Spleen (tissue), 11 donors: ENCODE measurements at regions not wholly inside any gene's neighbourhood (a gene's known extent, or its start where the extent isn't known, plus 50 kb on each side); places are given as distances from the start of the nearest gene placed in this dataset.

Experiments
- DNase-seq: peaks from one replicate; pipeline ENCODE4 v3.0.0-alpha.2; 2020
- H3K27ac ChIP-seq, 8 donors: fragments of 200-600 bp; sonication (generic) in 7 of 8; 1 replicate in 4 of 8; 2 replicates in 4 of 8; pipeline versions ENCODE4 v1.5.0 to v1.8.0; 2016 to 2021; ENCODE audit warnings: inconsistent platforms in 4 of 8, mild to moderate bottlenecking in 4 of 8, moderate library complexity in 1 of 8
- H3K27me3 ChIP-seq, 7 donors: fragments of 200-600 bp; sonication (generic) in 6 of 7; replicated peaks in 1 of 7; 1 replicate in 4 of 7; 2 replicates in 3 of 7; pipeline versions ENCODE4 v1.5.0 to v1.8.0; 2016 to 2021; ENCODE audit warnings: inconsistent platforms in 3 of 7, mild to moderate bottlenecking in 1 of 7
- H3K36me3 ChIP-seq, 6 donors: fragments of 200-600 bp; sonication (generic) in 5 of 6; 1 replicate in 4 of 6; 2 replicates in 2 of 6; pipeline versions ENCODE4 v1.5.0 to v1.8.0; 2016 to 2021; ENCODE audit warnings: inconsistent platforms in 2 of 6
- H3K4me1 ChIP-seq, 6 donors: fragments of 200-600 bp; sonication (generic) in 5 of 6; 1 replicate in 3 of 6; 2 replicates in 3 of 6; pipeline versions ENCODE4 v1.5.0 to v1.8.0; 2016 to 2021; ENCODE audit warnings: inconsistent platforms in 3 of 6
- H3K4me3 ChIP-seq, 8 donors: fragments of 200-600 bp; sonication (generic) in 7 of 8; 1 replicate in 4 of 8; 2 replicates in 4 of 8; pipeline versions ENCODE4 v1.5.0 to v1.8.0; 2016 to 2021; ENCODE audit warnings: inconsistent platforms in 4 of 8, mild to moderate bottlenecking in 4 of 8, moderate library complexity in 2 of 8
- H3K9me3 ChIP-seq, 8 donors: fragments of 200-600 bp; sonication (generic) in 7 of 8; 1 replicate in 4 of 8; 2 replicates in 4 of 8; pipeline versions ENCODE4 v1.5.0 to v1.8.0; 2016 to 2021; ENCODE audit warnings: inconsistent platforms in 4 of 8
- CTCF ChIP-seq, 11 experiments: fragments of 200-600 bp in 7 of 11; fragments of 450-650 bp in 4 of 11; sonication (generic) in 4 of 11; IDR thresholded peaks in 8 of 11; conservative IDR thresholded peaks in 3 of 11; 1 replicate in 7 of 11; 2 replicates in 4 of 11; pipeline versions ENCODE4 v1.4.0 to v1.8.0; 2016 to 2021; ENCODE audit warnings: antibody characterized with exemption in 11 of 11, inconsistent platforms in 4 of 11, mild to moderate bottlenecking in 1 of 11
- POLR2A ChIP-seq, 3 donors: fragments of 450-650 bp; IDR thresholded peaks; one replicate each; pipeline ENCODE4 v1.5.1; 2017; ENCODE audit warnings: antibody characterized with exemption in 3 of 3, mild to moderate bottlenecking in 1 of 3
- POLR2AphosphoS5 ChIP-seq, 3 donors: sonication (generic); formaldehyde crosslinking; IDR thresholded peaks; one replicate each; pipeline ENCODE4 v1.5.1; 2017; ENCODE audit warnings: antibody characterized with exemption in 3 of 3
- WGBS, 5 donors: extraction: QIAGEN DNeasy Blood & Tissue Kit in 3 of 5; methylation state at CpG; one replicate each; pipeline versions ENCODE4 v1.1.5 to v1.1.7; 2013 to 2018; 5-methylcytosine and 5-hydroxymethylcytosine counted together
- intact Hi-C: fragments of 100-400 bp; cut with DNase I; formaldehyde crosslinking; loops from one replicate; pipeline ENCODE4 v1.15.0; 2023; ENCODE audit warnings: low total_unique reads
- donor health status: healthy with polysubstance abuse.
- donor health status: DM: no; HTN: no; CAD: no; lungs with moderate emphysema.
- donor health status: DM: no; HTN: no; CAD: no.
- donor health status: Bipolar disorder and iron deficiency.
- donor health status: healthy.
- donor health status: DM: no; HTN: no; CAD: no.
- donor health status: DM: yes; HTN: yes; CAD: no.

- Histone ChIP-seq H3K4me3 (no peak overlapping the region), H3K27ac (no peak overlapping the region), H3K4me1 (no peaks in the 10 kb centered on the region), H3K36me3 (no peaks in the 10 kb centered on the region), H3K9me3 (peaks cover 0 to 21% (median 10%) of the 10 kb centered on the region in 8 donors), H3K27me3 (no peaks in the 10 kb centered on the region)
- TF ChIP-seq CTCF (IDR thresholded peaks at IDR 0.05 in 8 of 11, conservative IDR thresholded peaks at IDR 0.05 in 3 of 11): no peak
- no peak for TF ChIP-seq POLR2A (IDR thresholded peaks at IDR 0.05)
- no peak for TF ChIP-seq POLR2AphosphoS5 (IDR thresholded peaks at IDR 0.05)
- 89 to 96% (median 93%) methylated on average over 5 of the region's 5 CpGs for WGBS, 5 donors
- intact Hi-C loops: no loop called here
- DNase-seq: no peak
Observed at GRCh38 chr5:126093718-126094117, 329.5 kb upstream of the GRAMD2B start.

- no peak for DNase-seq
- intact Hi-C loops: no loop called here
- 73 to 92% (median 83%) methylated on average over 2 of the region's 2 CpGs for WGBS, 5 donors
- Histone ChIP-seq H3K27me3 (no peaks in the 10 kb centered on the region), H3K36me3 (no peaks in the 10 kb centered on the region), H3K27ac (no peak overlapping the region), H3K4me3 (no peak overlapping the region), H3K9me3 (peaks cover 0 to 19% (median 9%) of the 10 kb centered on the region in 8 donors), H3K4me1 (no peaks in the 10 kb centered on the region)
- TF ChIP-seq POLR2A (IDR thresholded peaks at IDR 0.05) (no peak), CTCF (IDR thresholded peaks at IDR 0.05 in 8 of 11, conservative IDR thresholded peaks at IDR 0.05 in 3 of 11) (no peak), POLR2AphosphoS5 (IDR thresholded peaks at IDR 0.05) (no peak)
Observed at GRCh38 chr5:126094991-126095390, 328.2 kb upstream of the GRAMD2B start.

- DNase-seq: no peak
- TF ChIP-seq POLR2A (IDR thresholded peaks at IDR 0.05): no peak
- no peak for TF ChIP-seq POLR2AphosphoS5 (IDR thresholded peaks at IDR 0.05)
- no peak for TF ChIP-seq CTCF (IDR thresholded peaks at IDR 0.05 in 8 of 11, conservative IDR thresholded peaks at IDR 0.05 in 3 of 11)
- Histone ChIP-seq H3K27me3 (no peaks in the 10 kb centered on the region), H3K36me3 (no peaks in the 10 kb centered on the region), H3K9me3 (peaks cover 0 to 10% (median under 1%) of the 10 kb centered on the region in 8 donors), H3K4me3 (no peak overlapping the region), H3K27ac (no peak overlapping the region), H3K4me1 (no peaks in the 10 kb centered on the region)
- intact Hi-C loops: no loop called here
- 60 to 77% (median 61%) methylated on average over 4 of the region's 4 CpGs for WGBS, 5 donors
Observed at GRCh38 chr5:126096442-126097006, 326.7 kb upstream of the GRAMD2B start.

- no peak for DNase-seq
- no peaks in the 10 kb centered on the region for H3K36me3 ChIP-seq
- H3K27ac ChIP-seq: no peak overlapping the region
- intact Hi-C loops: no loop called here
- 60 to 79% (median 67%) methylated on average over 1 of the region's 1 CpG for WGBS, 5 donors
- TF ChIP-seq POLR2A (IDR thresholded peaks at IDR 0.05): no peak
- TF ChIP-seq POLR2AphosphoS5 (IDR thresholded peaks at IDR 0.05): no peak
- TF ChIP-seq CTCF (IDR thresholded peaks at IDR 0.05 in 8 of 11, conservative IDR thresholded peaks at IDR 0.05 in 3 of 11): no peak
- H3K4me3 ChIP-seq: no peak overlapping the region
- no peaks in the 10 kb centered on the region for H3K27me3 ChIP-seq
- no peaks in the 10 kb centered on the region for H3K4me1 ChIP-seq
- H3K9me3 ChIP-seq: peaks cover 0 to 7% (median 0%) of the 10 kb centered on the region in 8 donors
Observed at GRCh38 chr5:126097876-126098275, 325.3 kb upstream of the GRAMD2B start.
